ENCODE measurements at regions not wholly inside any gene's neighbourhood (a gene's known extent, or its start where the extent isn't known, plus 50 kb on each side); places are given as distances from the start of the nearest gene placed in this dataset.

DNA sequence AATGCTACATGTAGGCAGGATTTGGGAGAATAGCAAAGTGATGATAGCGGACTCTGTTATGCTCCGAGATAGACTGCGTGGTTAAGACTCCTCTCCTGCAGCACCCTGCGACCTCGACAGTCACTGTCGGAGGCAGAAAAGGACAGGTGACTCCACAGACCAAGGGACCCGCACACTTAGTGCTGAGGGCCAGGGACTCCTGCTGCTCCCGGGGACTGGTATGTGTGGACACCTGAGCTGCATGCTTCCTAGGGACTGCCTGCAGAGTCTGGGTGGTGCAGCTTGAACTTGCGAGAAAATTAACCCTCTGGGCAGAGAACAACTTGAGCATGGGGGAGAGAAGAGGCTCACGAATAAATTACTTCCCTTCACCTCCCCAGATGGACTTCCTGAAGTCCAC lies 407.1 kb upstream of the PFKP start:
- TF ChIP-seq, protein P1, sequence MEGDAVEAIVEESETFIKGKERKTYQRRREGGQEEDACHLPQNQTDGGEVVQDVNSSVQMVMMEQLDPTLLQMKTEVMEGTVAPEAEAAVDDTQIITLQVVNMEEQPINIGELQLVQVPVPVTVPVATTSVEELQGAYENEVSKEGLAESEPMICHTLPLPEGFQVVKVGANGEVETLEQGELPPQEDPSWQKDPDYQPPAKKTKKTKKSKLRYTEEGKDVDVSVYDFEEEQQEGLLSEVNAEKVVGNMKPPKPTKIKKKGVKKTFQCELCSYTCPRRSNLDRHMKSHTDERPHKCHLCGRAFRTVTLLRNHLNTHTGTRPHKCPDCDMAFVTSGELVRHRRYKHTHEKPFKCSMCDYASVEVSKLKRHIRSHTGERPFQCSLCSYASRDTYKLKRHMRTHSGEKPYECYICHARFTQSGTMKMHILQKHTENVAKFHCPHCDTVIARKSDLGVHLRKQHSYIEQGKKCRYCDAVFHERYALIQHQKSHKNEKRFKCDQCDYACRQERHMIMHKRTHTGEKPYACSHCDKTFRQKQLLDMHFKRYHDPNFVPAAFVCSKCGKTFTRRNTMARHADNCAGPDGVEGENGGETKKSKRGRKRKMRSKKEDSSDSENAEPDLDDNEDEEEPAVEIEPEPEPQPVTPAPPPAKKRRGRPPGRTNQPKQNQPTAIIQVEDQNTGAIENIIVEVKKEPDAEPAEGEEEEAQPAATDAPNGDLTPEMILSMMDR (IDR thresholded peaks at IDR 0.05): no peak
- ATAC-seq (no peak), DNase-seq (no peak)
- Histone ChIP-seq H3K4me1 (no peaks in the 10 kb centered on the region), H3K27ac (no peak overlapping the region), H3K9me3 (no peaks in the 10 kb centered on the region), H3K36me3 (no peaks in the 10 kb centered on the region), H3K27me3 (no peaks in the 10 kb centered on the region), H3K4me3 (no peak overlapping the region)
- intact Hi-C loops (cut with DNase I): no loop called here
- 59% methylated on average over 4 of the region's 10 CpGs for WGBS (ENCODE audit: insufficient coverage, low coverage, low lambda C conversion rate, missing lambda C conversion rate)

DNA sequence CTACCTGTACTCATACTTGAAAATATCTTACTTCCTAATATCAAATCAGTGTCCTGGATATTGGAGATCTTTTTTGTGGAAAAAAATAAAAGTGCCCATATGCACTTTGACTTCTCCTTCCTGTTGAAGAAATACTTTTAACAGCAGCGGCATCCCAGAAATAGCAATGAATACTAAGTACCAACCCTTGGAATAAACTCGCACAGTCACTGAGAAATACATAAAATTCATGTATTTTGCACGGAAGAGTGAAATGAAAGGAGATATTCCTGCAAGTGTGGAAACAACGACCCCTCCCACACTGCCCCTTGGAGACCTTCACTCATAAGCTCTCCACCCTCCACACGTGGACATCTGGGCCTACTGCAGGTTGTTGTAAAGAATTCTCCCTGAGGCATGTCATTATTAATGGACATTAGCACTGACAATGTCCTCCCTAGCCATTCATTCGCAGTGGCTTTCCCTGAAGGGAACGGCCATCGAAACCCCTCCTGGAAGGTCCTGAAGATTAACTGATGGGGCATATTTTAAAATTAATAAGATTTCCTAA lies 407.6 kb upstream of the PFKP start:
- no peak overlapping the region for H3K4me3 ChIP-seq
- H3K36me3 ChIP-seq: no peaks in the 10 kb centered on the region
- no peaks in the 10 kb centered on the region for H3K9me3 ChIP-seq
- TF ChIP-seq, protein P1 (IDR thresholded peaks at IDR 0.05): no peak
- TF ChIP-seq POLR2A (IDR thresholded peaks at IDR 0.05): no peak
- 59% methylated on average over 8 of the region's 8 CpGs for WGBS (ENCODE audit: insufficient coverage, low coverage, low lambda C conversion rate, missing lambda C conversion rate)
- intact Hi-C loops (cut with DNase I): no loop called here
- H3K4me1 ChIP-seq: no peaks in the 10 kb centered on the region
- no peak for DNase-seq
- H3K27ac ChIP-seq: no peak overlapping the region
- ATAC-seq: no peak
- H3K27me3 ChIP-seq: no peaks in the 10 kb centered on the region

DNA sequence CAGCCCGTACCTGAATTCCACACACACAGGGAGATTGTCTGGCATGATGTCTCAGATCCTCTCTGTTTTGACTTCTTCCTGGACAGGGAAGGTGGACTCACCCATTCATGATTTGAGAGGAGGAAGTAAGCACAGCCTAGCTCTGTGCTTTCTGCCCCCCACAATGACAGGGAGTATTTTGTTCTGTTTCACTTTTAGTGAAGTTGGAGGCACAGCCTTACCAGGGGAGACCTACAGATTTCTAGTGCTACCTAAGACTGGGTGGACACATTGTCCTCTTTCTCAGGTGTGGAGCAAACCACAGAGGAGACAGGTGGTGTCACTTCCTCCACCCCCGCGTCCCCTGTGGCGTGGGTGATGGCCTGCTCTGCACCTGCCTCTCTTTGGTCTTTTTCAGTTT lies 408.6 kb upstream of the PFKP start:
- Histone ChIP-seq H3K27ac (no peak overlapping the region), H3K4me1 (no peaks in the 10 kb centered on the region), H3K4me3 (no peak overlapping the region), H3K27me3 (no peaks in the 10 kb centered on the region), H3K9me3 (no peaks in the 10 kb centered on the region), H3K36me3 (no peaks in the 10 kb centered on the region)
- 37% methylated on average over 2 of the region's 4 CpGs for WGBS (ENCODE audit: insufficient coverage, low coverage, low lambda C conversion rate, missing lambda C conversion rate)
- intact Hi-C loops (cut with DNase I): no loop called here
- ATAC-seq (no peak), DNase-seq (no peak)
- TF ChIP-seq, protein P1 (IDR thresholded peaks at IDR 0.05): no peak
- no peak for TF ChIP-seq POLR2A (IDR thresholded peaks at IDR 0.05)

DNA sequence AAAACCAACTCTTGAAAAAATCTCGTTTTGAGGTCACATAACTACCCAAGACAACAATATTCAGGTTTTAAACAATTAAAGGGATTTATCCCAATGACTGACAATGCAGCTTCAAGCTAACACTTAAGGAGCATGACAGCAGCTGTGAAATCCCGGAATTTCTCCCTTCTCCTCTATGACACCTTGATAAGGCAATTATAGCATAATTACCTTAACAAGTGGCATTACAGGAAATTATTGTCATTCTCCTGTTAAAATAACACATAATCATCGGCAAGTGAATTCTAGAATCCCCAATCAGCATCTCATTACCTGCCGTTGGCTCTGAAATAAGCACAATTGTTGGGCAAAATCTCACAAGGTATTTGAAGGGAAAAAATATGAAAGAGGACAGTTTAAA lies 417.0 kb upstream of the PFKP start:
- Histone ChIP-seq H3K9me3 (no peaks in the 10 kb centered on the region), H3K27me3 (no peaks in the 10 kb centered on the region), H3K27ac (no peak overlapping the region), H3K4me3 (no peak overlapping the region), H3K36me3 (no peaks in the 10 kb centered on the region), H3K4me1 (no peaks in the 10 kb centered on the region)
- DNase-seq (no peak), ATAC-seq (no peak)
- WGBS (ENCODE audit: insufficient coverage, low coverage, low lambda C conversion rate, missing lambda C conversion rate): 39% methylated on average over 4 of the region's 4 CpGs
- intact Hi-C loops (cut with DNase I): no loop called here
- TF ChIP-seq POLR2A (IDR thresholded peaks at IDR 0.05): no peak
- TF ChIP-seq, protein P1 (IDR thresholded peaks at IDR 0.05): no peak

DNA sequence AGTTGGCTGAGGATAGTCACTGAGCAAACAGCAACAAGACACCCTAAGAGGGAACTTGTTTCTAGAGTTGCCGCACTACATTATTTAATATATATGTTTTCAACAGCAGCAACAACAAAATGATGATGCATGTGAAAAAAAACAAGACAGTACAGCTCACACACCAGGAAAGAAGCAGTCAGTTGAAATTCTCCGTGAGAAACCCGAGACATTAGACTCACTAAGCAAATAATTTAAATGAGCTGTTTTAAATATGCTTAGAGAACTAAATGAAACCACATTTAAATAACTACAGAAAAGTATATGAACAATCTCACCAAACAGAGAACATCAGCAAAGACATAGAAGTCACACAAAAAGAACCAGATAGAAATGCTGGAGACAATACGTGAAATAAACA lies 426.3 kb upstream of the PFKP start:
- no peak for ATAC-seq
- WGBS (ENCODE audit: insufficient coverage, low coverage, low lambda C conversion rate, missing lambda C conversion rate): 66% methylated on average over 4 of the region's 4 CpGs
- intact Hi-C loops (cut with DNase I): no loop called here
- Histone ChIP-seq H3K4me3 (no peak overlapping the region), H3K4me1 (no peaks in the 10 kb centered on the region), H3K27me3 (no peaks in the 10 kb centered on the region), H3K36me3 (no peaks in the 10 kb centered on the region), H3K27ac (no peak overlapping the region), H3K9me3 (no peaks in the 10 kb centered on the region)
- TF ChIP-seq, protein P1 (IDR thresholded peaks at IDR 0.05): no peak
- TF ChIP-seq POLR2A (IDR thresholded peaks at IDR 0.05): no peak
- DNase-seq: no peak

All from right lobe of liver (tissue), 6 donors.